Hindlimb muscle (tissue), 1 donor: ENCODE measurements at regions not wholly inside any gene's neighbourhood (a gene's known extent, or its start where the extent isn't known, plus 50 kb on each side); places are given as distances from the start of the nearest gene placed in this dataset.

Source experiments
- DNase-seq: peaks from one replicate; pipeline ENCODE4 v3.0.0-alpha.2; 2013

- no peak for DNase-seq
These were observed 166.4 kb upstream of the FAT1 start for GRCh38 chr4:186889876-186890643.

GRCh38 chr4:186891859-186892486 is 168.3 kb upstream of the FAT1 start:
- no peak for DNase-seq

- DNase-seq = no peak
These were observed 174.7 kb upstream of the FAT1 start for GRCh38 chr4:186898367-186898766.

GRCh38 chr4:186900232-186900900 is 176.7 kb upstream of the FAT1 start:
- DNase-seq = no peak

GRCh38 chr4:186900984-186901383 is 177.3 kb upstream of the FAT1 start:
- DNase-seq = no peak

GRCh38 chr4:186901850-186902249 is 178.2 kb upstream of the FAT1 start:
- DNase-seq = no peak

- no peak for DNase-seq
These were observed 178.7 kb upstream of the FAT1 start for GRCh38 chr4:186902361-186902760.

GRCh38 chr4:186904101-186904500 is 180.4 kb upstream of the FAT1 start:
- no peak for DNase-seq

- no peak for DNase-seq
These were observed 183.1 kb upstream of the FAT1 start for GRCh38 chr4:186906722-186907121.

- no peak for DNase-seq
These were observed 186.7 kb upstream of the FAT1 start for GRCh38 chr4:186910385-186910784.

- no peak for DNase-seq
These were observed 188.9 kb upstream of the FAT1 start for GRCh38 chr4:186912606-186913005.

- no peak for DNase-seq
These were observed 192.2 kb upstream of the FAT1 start for GRCh38 chr4:186915816-186916215.

GRCh38 chr4:186917136-186917535 is 193.5 kb upstream of the FAT1 start:
- no peak for DNase-seq

- no peak for DNase-seq
These were observed 194.8 kb upstream of the FAT1 start for GRCh38 chr4:186918466-186918865.

GRCh38 chr4:186919340-186919739 is 195.7 kb upstream of the FAT1 start:
- DNase-seq = no peak

- DNase-seq = no peak
These were observed 196.8 kb upstream of the FAT1 start for GRCh38 chr4:186920483-186920882.

- no peak for DNase-seq
These were observed 197.3 kb upstream of the FAT1 start for GRCh38 chr4:186920992-186921391.

- DNase-seq = no peak
These were observed 201.1 kb upstream of the FAT1 start for GRCh38 chr4:186924723-186925122.

- no peak for DNase-seq
These were observed 204.0 kb upstream of the FAT1 start for GRCh38 chr4:186927624-186928023.

GRCh38 chr4:186930024-186930423 is 206.4 kb upstream of the FAT1 start:
- no peak for DNase-seq

- DNase-seq = no peak
These were observed 207.9 kb upstream of the FAT1 start for GRCh38 chr4:186931519-186931918.

GRCh38 chr4:186932196-186932595 is 208.5 kb upstream of the FAT1 start:
- no peak for DNase-seq

- DNase-seq = no peak
These were observed 209.1 kb upstream of the FAT1 start for GRCh38 chr4:186932631-186933187.

- DNase-seq = no peak
These were observed 210.6 kb upstream of the FAT1 start for GRCh38 chr4:186934244-186934643.
